IPS-20b (cell line): ENCODE measurements at regions not wholly inside any gene's neighbourhood (a gene's known extent, or its start where the extent isn't known, plus 50 kb on each side); places are given as distances from the start of the nearest gene placed in this dataset.
"Not testable (repeated sequence)": the region's sequence is repeated elsewhere in the genome, so short reads cannot be mapped to it uniquely, and the experiment has no call there.

ENCODE experiments used
- H3K27ac ChIP-seq: one replicate; pipeline ENCODE4 v1.5.1; 2013; ENCODE audit warnings: low read length
- H3K27me3 ChIP-seq: 2 replicates; pipeline ENCODE4 v1.6.1; 2013; ENCODE audit warnings: mild to moderate bottlenecking, low read length, inconsistent platforms; ENCODE audit not compliant: insufficient read depth
- H3K36me3 ChIP-seq: 2 replicates; pipeline ENCODE4 v1.6.1; 2013; ENCODE audit warnings: low read depth, mild to moderate bottlenecking, inconsistent platforms, low read length, moderate library complexity; ENCODE audit not compliant: insufficient read depth
- H3K4me1 ChIP-seq: 2 replicates; pipeline ENCODE4 v1.6.1; 2013; ENCODE audit warnings: mild to moderate bottlenecking, control low read depth, inconsistent platforms, low read length, moderate library complexity; ENCODE audit not compliant: insufficient read depth
- H3K4me3 ChIP-seq: 2 replicates; pipeline ENCODE4 v1.5.1; 2013; ENCODE audit warnings: mild to moderate bottlenecking, low read length, inconsistent platforms
- H3K9ac ChIP-seq: 2 replicates; pipeline ENCODE4 v1.6.1; 2013; ENCODE audit warnings: low read depth, mild to moderate bottlenecking, inconsistent platforms, low read length, moderate library complexity
- H3K9me3 ChIP-seq: 2 replicates; pipeline ENCODE4 v1.6.1; 2013; ENCODE audit warnings: mild to moderate bottlenecking, low read depth, low read length, inconsistent platforms; ENCODE audit not compliant: insufficient read depth

GRCh38 chr1:221567859-221568507 lies 173.9 kb downstream of the DUSP10 start:
- H3K9me3 ChIP-seq = no peaks in the 10 kb centered on the region
- H3K27me3 ChIP-seq = no peaks in the 10 kb centered on the region
- H3K4me1 ChIP-seq = no peaks in the 10 kb centered on the region
- no peak overlapping the region for H3K9ac ChIP-seq
- H3K36me3 ChIP-seq = no peaks in the 10 kb centered on the region
- H3K27ac ChIP-seq = no peak overlapping the region
- no peak overlapping the region for H3K4me3 ChIP-seq

GRCh38 chr1:221573756-221574155 lies 168.1 kb downstream of the DUSP10 start:
- H3K36me3 ChIP-seq = no peaks in the 10 kb centered on the region
- H3K27me3 ChIP-seq = no peaks in the 10 kb centered on the region
- H3K9ac ChIP-seq = no peak overlapping the region
- H3K4me3 ChIP-seq = no peak overlapping the region
- no peak overlapping the region for H3K27ac ChIP-seq
- no peaks in the 10 kb centered on the region for H3K9me3 ChIP-seq
- H3K4me1 ChIP-seq = no peaks in the 10 kb centered on the region

- H3K27ac ChIP-seq = no peak overlapping the region
- H3K4me1 ChIP-seq = no peaks in the 10 kb centered on the region
- no peaks in the 10 kb centered on the region for H3K36me3 ChIP-seq
- no peaks in the 10 kb centered on the region for H3K27me3 ChIP-seq
- no peaks in the 10 kb centered on the region for H3K9me3 ChIP-seq
- H3K9ac ChIP-seq = no peak overlapping the region
- no peak overlapping the region for H3K4me3 ChIP-seq
Observed at GRCh38 chr1:221574529-221574928, 167.4 kb downstream of the DUSP10 start.

- no peak overlapping the region for H3K4me3 ChIP-seq
Observed at GRCh38 chr1:221575605-221576004, 166.3 kb downstream of the DUSP10 start.

GRCh38 chr1:221576268-221576667 lies 165.6 kb downstream of the DUSP10 start:
- Histone ChIP-seq H3K4me1 (no peaks in the 10 kb centered on the region), H3K27ac (no peak overlapping the region), H3K27me3 (no peaks in the 10 kb centered on the region), H3K9ac (no peak overlapping the region), H3K36me3 (no peaks in the 10 kb centered on the region), H3K4me3 (no peak overlapping the region), H3K9me3 (no peaks in the 10 kb centered on the region)

More at GRCh38 chr1:221575605-221576004, 166.3 kb downstream of the DUSP10 start:
- Histone ChIP-seq H3K27ac (no peak overlapping the region), H3K9me3 (no peaks in the 10 kb centered on the region), H3K9ac (no peak overlapping the region), H3K4me1 (no peaks in the 10 kb centered on the region), H3K27me3 (no peaks in the 10 kb centered on the region), H3K36me3 (no peaks in the 10 kb centered on the region)

GRCh38 chr1:221583465-221583864 lies 158.4 kb downstream of the DUSP10 start:
- Histone ChIP-seq H3K9me3 (peaks cover 9% of the 10 kb centered on the region), H3K4me1 (no peaks in the 10 kb centered on the region; the same call in 1 of the 2 replicates), H3K27me3 (no peaks in the 10 kb centered on the region), H3K4me3 (no peak overlapping the region), H3K9ac (no peak overlapping the region), H3K36me3 (no peaks in the 10 kb centered on the region), H3K27ac (no peak overlapping the region)

- H3K9me3 ChIP-seq, H3K36me3 ChIP-seq, H3K4me1 ChIP-seq, H3K27me3 ChIP-seq, H3K27ac ChIP-seq, H3K9ac ChIP-seq, H3K4me3 ChIP-seq: not testable (repeated sequence)
Observed at GRCh38 chr1:221587013-221587412, 154.9 kb downstream of the DUSP10 start.

GRCh38 chr1:221591250-221591649 lies 150.6 kb downstream of the DUSP10 start:
- H3K4me3 ChIP-seq, H3K4me1 ChIP-seq, H3K9me3 ChIP-seq, H3K9ac ChIP-seq, H3K27me3 ChIP-seq, H3K27ac ChIP-seq, H3K36me3 ChIP-seq: not testable (repeated sequence)

GRCh38 chr1:221594576-221594975 lies 147.3 kb downstream of the DUSP10 start:
- no peaks in the 10 kb centered on the region for H3K9me3 ChIP-seq
- H3K4me1 ChIP-seq = no peaks in the 10 kb centered on the region
- H3K36me3 ChIP-seq = no peaks in the 10 kb centered on the region
- no peaks in the 10 kb centered on the region for H3K27me3 ChIP-seq
- no peak overlapping the region for H3K4me3 ChIP-seq
- no peak overlapping the region for H3K9ac ChIP-seq
- no peak overlapping the region for H3K27ac ChIP-seq

GRCh38 chr1:221598122-221598521 lies 143.8 kb downstream of the DUSP10 start:
- no peak overlapping the region for H3K9ac ChIP-seq
- H3K36me3 ChIP-seq = no peaks in the 10 kb centered on the region
- no peak overlapping the region for H3K4me3 ChIP-seq
- H3K9me3 ChIP-seq = no peaks in the 10 kb centered on the region
- H3K27me3 ChIP-seq = no peaks in the 10 kb centered on the region
- H3K27ac ChIP-seq = no peak overlapping the region
- H3K4me1 ChIP-seq = no peaks in the 10 kb centered on the region

- Histone ChIP-seq H3K9ac (no peak overlapping the region), H3K27me3 (no peaks in the 10 kb centered on the region), H3K4me3 (no peak overlapping the region), H3K9me3 (no peaks in the 10 kb centered on the region), H3K27ac (no peak overlapping the region), H3K36me3 (no peaks in the 10 kb centered on the region), H3K4me1 (no peaks in the 10 kb centered on the region)
Observed at GRCh38 chr1:221601166-221601565, 140.7 kb downstream of the DUSP10 start.

GRCh38 chr1:221602830-221603229 lies 139.1 kb downstream of the DUSP10 start:
- Histone ChIP-seq H3K9ac (no peak overlapping the region), H3K4me3 (no peak overlapping the region), H3K27me3 (no peaks in the 10 kb centered on the region), H3K36me3 (no peaks in the 10 kb centered on the region), H3K9me3 (no peaks in the 10 kb centered on the region), H3K4me1 (no peaks in the 10 kb centered on the region), H3K27ac (no peak overlapping the region)
